Epithelial cell of prostate (primary cell): ENCODE measurements at regions not wholly inside any gene's neighbourhood (a gene's known extent, or its start where the extent isn't known, plus 50 kb on each side); places are given as distances from the start of the nearest gene placed in this dataset.
A peak's percentile ranks its signal among the peaks of the same experiment; 100 is the strongest.

Experiments used
- DNase-seq: peaks from one replicate; pipeline ENCODE4 v3.0.0-alpha.2; 2011; ENCODE audit warnings: low read depth, low spot score
- H3K27ac ChIP-seq: fragments of 450-650 bp; 2 replicates; pipeline ENCODE4 v1.5.1; 2017; ENCODE audit warnings: mild to moderate bottlenecking

- no peak overlapping the region for H3K27ac ChIP-seq
- no peak for DNase-seq
Measured at GRCh38 chr6:44656691-44657090, 269.2 kb downstream of the CDC5L start.

DNA sequence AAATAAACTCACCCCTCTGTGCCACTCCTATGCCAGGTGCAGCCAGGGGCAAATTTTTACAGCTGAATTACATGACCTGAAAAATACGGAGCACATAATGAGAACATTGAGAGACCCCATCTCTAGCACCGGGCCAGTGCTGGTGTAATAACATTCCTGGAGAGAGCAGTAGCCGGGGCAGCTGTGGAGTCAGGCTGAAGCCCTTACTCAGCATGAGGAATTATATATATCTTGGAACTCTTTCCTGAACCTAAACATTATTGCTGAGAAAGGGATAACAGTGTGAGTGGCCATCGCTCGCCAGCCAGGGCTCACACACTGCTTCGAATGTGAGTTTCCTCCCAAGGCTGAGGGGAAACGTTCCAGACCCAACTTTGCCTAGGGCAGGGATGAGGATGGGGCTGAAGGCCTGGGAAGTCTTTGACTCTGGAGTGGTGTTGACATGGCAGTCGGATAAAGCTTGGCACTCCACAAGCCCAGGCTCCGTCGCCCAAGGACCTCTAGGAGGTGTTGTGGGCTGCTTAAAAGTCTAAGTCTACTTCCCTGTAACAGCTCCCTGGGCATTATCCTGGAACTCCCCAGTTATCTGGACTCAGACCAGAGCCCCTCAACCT lies 269.8 kb downstream of the CDC5L start:
- no peak for DNase-seq
- no peak overlapping the region for H3K27ac ChIP-seq

DNA sequence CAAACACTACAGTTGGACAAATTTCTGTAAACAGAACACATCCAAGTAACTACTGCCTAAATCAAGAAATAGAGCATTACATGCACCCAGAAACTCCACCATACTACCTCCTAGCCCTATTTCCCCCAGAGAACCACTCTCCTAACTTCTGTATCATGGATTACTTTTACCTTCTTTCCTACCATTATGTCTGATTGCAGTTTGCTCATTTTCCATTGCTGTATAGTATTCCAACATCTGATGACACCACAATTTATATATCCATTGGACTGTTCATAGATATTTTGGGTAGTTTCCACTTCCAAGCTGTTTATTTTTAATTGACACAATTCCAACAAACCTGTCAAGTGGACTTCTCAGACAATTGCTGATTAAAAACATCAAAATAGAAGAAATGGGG lies 271.1 kb downstream of the CDC5L start:
- DNase-seq, result no peak

GRCh38 chr6:44659726-44660125 lies 272.2 kb downstream of the CDC5L start:
- H3K27ac ChIP-seq, result no peak overlapping the region
- no peak for DNase-seq

More for the DNA sequence above, 271.1 kb downstream of the CDC5L start:
- no peak overlapping the region for H3K27ac ChIP-seq

GRCh38 chr6:44660561-44661220 lies 273.2 kb downstream of the CDC5L start:
- no peak for DNase-seq

GRCh38 chr6:44661221-44662008 lies 273.9 kb downstream of the CDC5L start:
- peak overlapping the region; percentile 63 for H3K27ac ChIP-seq
- peak; percentile 83 for DNase-seq

More at GRCh38 chr6:44660561-44661220, 273.2 kb downstream of the CDC5L start:
- H3K27ac ChIP-seq, result peak overlapping the region; percentile 63

DNA sequence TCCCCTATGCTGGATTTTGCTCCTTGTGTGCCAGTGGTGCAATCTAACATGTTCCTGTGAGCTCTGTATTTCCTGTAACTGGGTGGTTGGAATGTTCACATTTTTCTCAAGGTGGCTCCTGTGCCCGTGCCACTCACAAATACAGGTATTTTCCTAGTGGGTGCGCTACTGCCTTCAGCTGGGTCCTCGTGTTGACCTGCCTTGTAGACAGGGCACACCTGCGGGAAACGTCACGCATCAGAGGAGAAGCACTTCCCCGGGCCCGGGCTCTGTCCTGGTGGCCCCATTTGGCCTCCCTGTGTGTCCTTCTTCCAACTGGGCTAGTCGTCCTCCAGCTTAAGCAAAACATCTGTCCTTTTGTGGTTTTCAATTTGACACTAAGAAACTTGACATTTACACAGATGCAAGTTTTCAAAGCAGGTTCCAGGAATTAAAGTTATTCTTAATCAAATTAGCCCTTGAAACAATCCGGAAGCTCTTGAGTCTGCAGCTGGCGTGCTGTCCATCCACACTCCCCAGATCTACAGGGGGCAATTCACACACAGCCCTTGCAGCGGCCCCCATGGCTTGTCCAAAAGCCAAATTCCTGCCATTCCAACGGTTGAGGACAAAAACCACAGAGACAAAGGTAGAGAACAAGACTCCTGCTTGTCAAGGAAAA lies 275.1 kb downstream of the CDC5L start:
- no peak for DNase-seq
- H3K27ac ChIP-seq, result peak overlapping the region; percentile 63

GRCh38 chr6:44663860-44664634 lies 276.5 kb downstream of the CDC5L start:
- DNase-seq, result no peak
- no peak overlapping the region for H3K27ac ChIP-seq

- H3K27ac ChIP-seq, result no peak overlapping the region
- no peak for DNase-seq
Measured at GRCh38 chr6:44664716-44665115, 277.2 kb downstream of the CDC5L start.

DNA sequence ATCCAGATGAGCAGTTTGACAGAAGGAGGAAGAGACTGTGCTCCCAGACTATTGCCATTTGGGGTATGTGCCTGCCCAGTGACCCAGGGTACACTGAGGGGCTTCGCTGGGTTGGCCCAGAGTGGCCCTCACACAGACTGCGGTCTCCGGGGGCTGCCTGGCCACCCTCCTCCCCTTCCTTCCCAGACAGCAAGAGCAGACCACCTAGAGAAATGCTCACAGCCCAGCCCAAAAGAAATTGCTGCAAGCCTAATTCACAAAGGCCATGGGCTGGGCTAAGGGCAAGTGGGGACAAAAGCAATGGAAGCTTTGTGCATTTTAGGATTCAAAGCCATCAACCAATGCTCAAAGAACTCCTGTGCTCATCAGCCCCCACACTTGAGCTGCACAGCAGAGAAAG lies 277.6 kb downstream of the CDC5L start:
- H3K27ac ChIP-seq, result no peak overlapping the region

GRCh38 chr6:44665683-44666082 lies 278.2 kb downstream of the CDC5L start:
- no peak overlapping the region for H3K27ac ChIP-seq
- no peak for DNase-seq

More for the DNA sequence above, 277.6 kb downstream of the CDC5L start:
- no peak for DNase-seq

DNA sequence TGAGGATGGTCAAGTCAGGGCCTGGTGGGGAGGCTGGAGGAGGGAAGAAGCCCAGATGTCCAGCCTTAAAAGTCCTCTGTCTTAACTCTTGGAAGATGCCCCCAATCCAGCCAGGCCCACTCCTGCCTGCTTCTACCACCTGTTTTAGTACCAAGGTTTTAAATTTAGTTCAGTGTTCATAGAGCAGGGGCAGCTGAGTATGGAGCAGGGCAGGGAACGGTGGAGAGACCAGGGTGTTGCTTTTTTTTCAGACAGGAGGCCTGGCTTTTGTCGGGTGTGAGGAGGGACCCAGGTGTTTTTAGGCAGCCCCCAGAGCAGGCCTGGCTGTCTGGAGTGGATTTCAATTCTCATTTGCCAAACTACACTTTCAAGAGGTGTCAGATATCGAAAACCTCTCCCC lies 278.8 kb downstream of the CDC5L start:
- H3K27ac ChIP-seq, result no peak overlapping the region
- no peak for DNase-seq

GRCh38 chr6:44667226-44667625 lies 279.7 kb downstream of the CDC5L start:
- DNase-seq, result no peak
- no peak overlapping the region for H3K27ac ChIP-seq

- no peak for DNase-seq
Measured at GRCh38 chr6:44667668-44668390, 280.3 kb downstream of the CDC5L start.

DNA sequence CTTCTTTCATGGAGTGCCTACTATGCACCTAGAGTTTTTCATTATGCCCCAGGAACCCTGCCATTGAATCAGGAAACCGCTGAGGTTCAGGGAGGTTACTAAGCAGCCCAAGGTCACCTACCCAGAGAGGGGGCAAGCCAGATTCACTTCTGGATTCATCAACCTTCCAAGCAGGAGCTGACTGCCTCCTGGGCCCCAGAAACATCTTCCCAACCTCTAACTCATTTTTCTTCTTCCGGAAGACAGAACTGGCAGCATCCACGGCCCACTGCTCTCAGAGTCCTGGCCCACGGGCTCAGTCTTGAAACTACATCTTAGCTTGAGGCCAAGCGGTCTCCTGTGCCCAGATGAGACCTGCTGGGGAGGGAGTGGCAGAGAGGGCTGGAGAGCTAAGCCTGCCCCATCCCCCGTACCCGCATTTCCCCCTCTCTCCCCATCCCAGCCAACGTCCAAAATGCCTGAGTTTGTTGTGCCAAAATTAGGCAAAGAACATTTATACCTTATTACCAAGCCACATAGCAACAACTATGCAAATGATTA lies 281.0 kb downstream of the CDC5L start:
- H3K27ac ChIP-seq, result no peak overlapping the region
- DNase-seq, result no peak

More at GRCh38 chr6:44667668-44668390, 280.3 kb downstream of the CDC5L start:
- H3K27ac ChIP-seq, result no peak overlapping the region

- no peak overlapping the region for H3K27ac ChIP-seq
- DNase-seq, result no peak
Measured at GRCh38 chr6:44668976-44669934, 281.7 kb downstream of the CDC5L start.

DNA sequence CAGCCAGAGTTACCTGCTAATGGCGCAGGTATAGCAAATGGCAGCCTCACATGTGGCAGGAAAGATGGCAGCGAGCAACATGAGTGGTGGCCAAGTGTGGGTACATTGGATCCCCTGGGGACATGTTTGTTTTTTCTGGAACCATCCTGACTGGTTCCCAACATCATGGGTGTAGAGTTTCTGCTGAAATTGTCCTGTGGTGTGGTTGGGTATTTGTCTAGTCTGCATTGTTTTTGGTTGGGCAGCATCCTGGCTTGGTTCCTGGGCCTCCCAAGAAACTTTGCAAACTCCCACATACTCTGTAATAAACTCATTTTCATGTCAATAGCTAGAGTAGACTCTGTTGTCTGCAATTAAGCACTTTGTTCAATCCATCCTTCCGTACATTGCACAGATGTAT lies 282.6 kb downstream of the CDC5L start:
- no peak overlapping the region for H3K27ac ChIP-seq
- no peak for DNase-seq

GRCh38 chr6:44671333-44671732 lies 283.8 kb downstream of the CDC5L start:
- no peak overlapping the region for H3K27ac ChIP-seq
- no peak for DNase-seq
